IPS-NIHi7 (cell line): ENCODE measurements at regions not wholly inside any gene's neighbourhood (a gene's known extent, or its start where the extent isn't known, plus 50 kb on each side); places are given as distances from the start of the nearest gene placed in this dataset.
"Not testable (repeated sequence)": the region's sequence is repeated elsewhere in the genome, so short reads cannot be mapped to it uniquely, and the experiment has no call there.

ENCODE experiments used
- DNase-seq: peaks from one replicate; pipeline ENCODE4 v3.0.0; 2012; ENCODE audit warnings: mixed read lengths; ENCODE audit errors: extremely low spot score

- DNase-seq: no peak
These were observed 329.5 kb downstream of the CRPPA start for GRCh38 chr7:16091701-16092310.

- DNase-seq: no peak
These were observed 331.5 kb downstream of the CRPPA start for GRCh38 chr7:16089801-16090200.

DNA sequence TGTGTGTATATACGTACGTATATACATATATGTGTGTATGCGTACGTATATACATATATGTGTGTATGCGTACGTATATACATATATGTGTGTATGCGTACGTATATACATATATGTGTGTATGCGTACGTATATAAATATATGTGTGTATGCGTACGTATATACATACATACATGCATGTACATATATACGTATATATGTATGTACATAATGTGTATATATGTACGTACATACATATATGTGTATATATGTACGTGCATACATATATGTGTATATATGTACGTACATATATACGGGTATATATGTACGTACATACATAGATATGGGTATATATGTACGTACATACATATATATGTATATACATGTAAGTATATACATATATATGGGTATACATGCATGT, 332.1 kb downstream of the CRPPA start:
- no peak for DNase-seq

GRCh38 chr7:16086743-16087142, 334.6 kb downstream of the CRPPA start:
- DNase-seq: no peak

- not testable (repeated sequence) for DNase-seq
These were observed 335.6 kb downstream of the CRPPA start for GRCh38 chr7:16085780-16086179.

GRCh38 chr7:16084875-16085274, 336.5 kb downstream of the CRPPA start:
- no peak for DNase-seq

DNA sequence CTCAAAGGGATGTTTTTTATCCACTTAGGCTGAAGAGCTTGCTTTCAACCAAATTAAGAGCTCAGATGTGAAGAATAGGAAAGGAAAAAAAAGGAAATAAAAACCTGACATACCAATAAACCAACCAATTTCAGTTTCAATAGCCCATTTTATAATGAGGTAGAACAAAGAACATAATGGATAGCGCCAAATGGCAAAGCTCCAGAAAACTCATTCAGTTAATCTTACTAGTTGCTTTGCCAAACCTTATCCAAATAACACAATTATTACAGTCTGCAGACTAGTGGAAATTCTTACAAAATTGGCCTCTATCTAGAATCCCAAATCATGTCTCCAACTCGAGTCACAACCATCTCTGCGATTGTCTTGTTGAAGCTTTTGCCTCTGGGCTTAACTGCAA, 337.0 kb downstream of the CRPPA start:
- DNase-seq: no peak

DNA sequence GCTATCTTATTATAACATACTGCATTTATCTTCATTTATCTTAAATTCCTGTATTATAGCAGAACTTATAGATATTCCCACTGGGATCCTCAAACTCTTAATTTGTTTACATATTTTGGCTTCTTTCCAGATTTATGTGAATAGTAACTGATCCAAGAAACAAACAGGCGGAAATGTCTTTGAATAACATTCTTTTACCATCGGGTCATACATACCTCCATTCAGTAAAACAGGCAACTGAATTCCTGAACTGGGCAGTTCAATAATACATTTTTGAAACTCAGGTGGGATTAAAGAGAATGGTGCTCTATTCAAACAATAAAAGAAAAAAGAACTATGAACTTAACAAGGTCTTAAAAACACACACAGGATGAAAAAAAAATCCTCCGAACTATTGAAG, 337.4 kb downstream of the CRPPA start:
- no peak for DNase-seq

DNA sequence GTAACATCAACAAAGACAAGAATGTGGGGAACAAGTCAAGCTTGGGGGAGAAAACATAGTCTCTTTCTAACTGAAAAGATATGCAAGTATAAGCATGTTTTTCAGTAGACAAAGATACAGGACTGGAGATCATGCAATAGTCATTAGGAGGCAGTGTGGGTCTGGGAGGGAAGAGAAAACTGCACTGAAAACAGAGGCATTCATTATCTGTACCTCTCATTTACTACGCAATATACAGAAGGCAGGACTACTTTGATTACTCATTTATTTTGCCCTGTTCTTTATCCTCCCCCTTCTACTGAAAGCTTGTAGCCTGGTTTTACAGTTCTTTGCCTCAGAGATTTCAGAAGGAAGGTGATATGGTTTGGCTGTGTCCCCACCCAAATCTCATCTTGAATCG, 341.2 kb downstream of the CRPPA start:
- no peak for DNase-seq

GRCh38 chr7:16079723-16080122, 341.6 kb downstream of the CRPPA start:
- DNase-seq: no peak

DNA sequence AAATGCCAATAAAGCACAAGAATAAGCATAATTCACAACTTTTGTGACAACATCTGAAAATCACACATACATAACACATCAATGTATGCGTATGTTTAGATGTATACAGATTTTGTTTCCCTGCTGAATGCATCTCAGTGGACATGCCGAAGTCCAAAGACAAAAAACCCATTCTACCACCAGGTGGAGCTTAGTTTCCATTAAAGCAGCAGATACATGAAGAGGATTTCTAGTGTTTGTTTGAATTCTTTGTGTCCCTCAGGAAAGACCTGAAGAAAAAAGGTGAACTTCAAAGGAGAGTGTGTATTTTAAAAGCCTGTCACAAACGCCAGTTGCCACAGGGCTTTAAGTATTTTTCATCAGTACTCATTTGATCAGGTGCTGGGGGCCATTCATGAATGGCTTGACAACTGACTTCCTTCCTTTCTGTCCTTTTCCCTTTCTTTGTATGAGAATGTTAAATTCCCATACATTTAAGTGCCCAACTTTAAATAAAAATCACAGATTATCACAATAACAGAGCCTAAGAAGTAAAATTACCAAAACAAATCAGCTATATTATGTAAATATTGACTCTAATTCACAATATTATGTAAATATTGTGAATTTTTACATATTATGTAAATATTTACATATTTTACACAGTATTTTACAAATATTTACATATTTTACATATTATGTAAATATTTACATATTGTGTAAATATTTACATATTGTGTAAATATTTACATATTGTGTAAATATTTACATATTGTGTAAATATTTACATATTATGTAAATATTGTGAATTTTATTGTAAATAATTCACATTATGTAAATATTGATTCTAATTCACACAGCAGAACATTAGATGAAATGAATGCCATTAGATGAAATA, 343.0 kb downstream of the CRPPA start:
- peak; percentile 41 for DNase-seq

GRCh38 chr7:16071246-16071857, 350.0 kb downstream of the CRPPA start:
- DNase-seq: peak; percentile 39

GRCh38 chr7:16070806-16071205, 350.5 kb downstream of the CRPPA start:
- no peak for DNase-seq

- no peak for DNase-seq
These were observed 351.3 kb downstream of the CRPPA start for GRCh38 chr7:16069998-16070397.

DNA sequence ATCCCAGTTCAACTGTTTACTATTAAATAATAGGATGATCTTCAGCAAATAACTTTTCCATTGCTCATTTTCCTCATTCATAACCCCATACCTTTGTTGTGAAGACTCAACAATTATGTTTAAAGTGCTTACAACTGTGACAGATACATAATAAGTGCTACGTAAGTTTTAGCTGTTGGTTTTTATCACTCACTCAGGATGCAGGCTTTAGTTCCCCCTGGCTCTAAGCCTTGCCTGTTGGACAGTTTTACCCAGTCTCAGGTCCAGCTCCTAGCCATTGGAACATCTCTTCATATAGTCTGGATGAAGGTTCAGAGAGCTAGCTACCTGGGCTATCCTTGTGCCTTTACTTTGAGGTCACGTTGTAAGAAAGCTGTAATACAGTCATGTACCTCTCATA, 353.2 kb downstream of the CRPPA start:
- no peak for DNase-seq

DNA sequence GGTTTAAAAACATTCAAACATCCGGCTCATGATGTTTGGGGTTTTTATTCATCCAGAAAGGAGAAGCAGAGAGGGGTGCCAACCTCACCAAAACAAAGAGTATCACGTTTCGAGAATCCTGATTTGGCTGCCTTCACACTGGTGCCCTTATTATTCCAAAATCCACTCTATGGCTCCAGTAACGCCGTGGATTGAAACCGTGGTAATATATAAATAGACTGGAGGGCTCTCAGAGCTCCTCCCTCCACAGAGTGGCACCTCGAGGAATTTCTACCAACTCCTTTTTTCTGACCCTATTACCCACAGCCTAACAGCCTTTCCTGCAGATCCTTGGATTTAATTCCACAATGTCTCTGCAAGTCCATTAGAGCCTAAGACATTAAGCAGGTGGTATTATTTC, 353.6 kb downstream of the CRPPA start:
- no peak for DNase-seq

GRCh38 chr7:16066805-16067459, 354.4 kb downstream of the CRPPA start:
- no peak for DNase-seq

GRCh38 chr7:16065939-16066338, 355.4 kb downstream of the CRPPA start:
- DNase-seq: no peak

DNA sequence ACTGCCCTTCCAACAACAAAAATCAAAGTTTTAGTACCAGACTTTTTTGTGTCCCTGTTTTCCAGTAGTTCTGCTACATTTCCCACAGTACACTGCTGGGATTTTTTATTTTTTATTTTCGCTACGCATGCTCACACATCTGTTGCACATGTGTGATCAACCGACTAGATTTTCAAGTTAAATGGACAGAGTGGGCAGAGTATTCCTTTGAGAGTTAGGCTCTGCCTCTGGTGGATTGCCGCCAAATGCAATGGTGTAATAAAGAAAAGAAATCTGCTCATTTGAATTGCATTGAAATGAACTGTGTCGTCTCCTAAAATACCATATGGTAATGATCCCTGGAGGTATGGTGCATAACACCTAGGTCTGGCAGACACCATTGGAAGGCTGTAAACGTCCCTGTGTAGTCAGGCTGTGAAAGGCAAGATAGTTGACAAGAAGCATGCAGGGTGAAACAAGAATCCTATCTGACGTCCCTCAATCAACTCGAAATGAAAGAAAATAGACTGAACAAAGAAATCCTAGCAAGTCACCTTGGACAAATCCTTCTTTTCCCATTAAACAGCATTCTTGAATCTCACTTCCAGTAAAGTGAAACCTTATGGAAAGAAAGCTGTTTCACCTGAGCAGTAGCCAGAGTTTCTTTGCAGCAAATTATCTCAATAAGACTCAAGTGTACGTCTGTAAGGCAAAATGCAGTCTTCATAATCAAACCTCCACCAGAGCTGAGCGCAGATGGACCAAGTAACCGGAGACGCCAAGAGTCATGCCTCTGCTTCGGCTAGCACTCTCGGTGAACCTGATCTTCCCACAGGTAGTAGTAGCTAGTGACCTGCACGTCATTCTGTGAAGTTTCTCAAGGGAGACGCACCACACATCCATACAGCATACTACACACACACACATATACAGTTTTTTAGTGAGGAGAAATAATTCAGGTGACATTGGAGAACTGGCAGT, 357.3 kb downstream of the CRPPA start:
- no peak for DNase-seq

- no peak for DNase-seq
These were observed 358.1 kb downstream of the CRPPA start for GRCh38 chr7:16063221-16063620.

GRCh38 chr7:16062269-16062668, 359.1 kb downstream of the CRPPA start:
- DNase-seq: no peak
